Ovary (tissue), 3 donors: ENCODE measurements at regions not wholly inside any gene's neighbourhood (a gene's known extent, or its start where the extent isn't known, plus 50 kb on each side); places are given as distances from the start of the nearest gene placed in this dataset.

Source experiments
- POLR2A ChIP-seq: fragments of 450-650 bp; IDR thresholded peaks from one replicate; pipeline ENCODE4 v1.6.1; 2017; ENCODE audit warnings: antibody characterized with exemption, mild to moderate bottlenecking, moderate library complexity
- TF ChIP-seq, protein P1 (sequence below), 3 donors: fragments of 450-650 bp in 2 of 3; fragments of 200-600 bp in 1 of 3; IDR thresholded peaks; one replicate each; pipeline versions ENCODE4 v1.5.1 to v1.8.0; 2016 to 2022; ENCODE audit warnings: antibody characterized with exemption in 3 of 3, mild to moderate bottlenecking in 1 of 3
- donor health status: DM: no; HTN: no; CAD: no.

- TF ChIP-seq, protein P1, sequence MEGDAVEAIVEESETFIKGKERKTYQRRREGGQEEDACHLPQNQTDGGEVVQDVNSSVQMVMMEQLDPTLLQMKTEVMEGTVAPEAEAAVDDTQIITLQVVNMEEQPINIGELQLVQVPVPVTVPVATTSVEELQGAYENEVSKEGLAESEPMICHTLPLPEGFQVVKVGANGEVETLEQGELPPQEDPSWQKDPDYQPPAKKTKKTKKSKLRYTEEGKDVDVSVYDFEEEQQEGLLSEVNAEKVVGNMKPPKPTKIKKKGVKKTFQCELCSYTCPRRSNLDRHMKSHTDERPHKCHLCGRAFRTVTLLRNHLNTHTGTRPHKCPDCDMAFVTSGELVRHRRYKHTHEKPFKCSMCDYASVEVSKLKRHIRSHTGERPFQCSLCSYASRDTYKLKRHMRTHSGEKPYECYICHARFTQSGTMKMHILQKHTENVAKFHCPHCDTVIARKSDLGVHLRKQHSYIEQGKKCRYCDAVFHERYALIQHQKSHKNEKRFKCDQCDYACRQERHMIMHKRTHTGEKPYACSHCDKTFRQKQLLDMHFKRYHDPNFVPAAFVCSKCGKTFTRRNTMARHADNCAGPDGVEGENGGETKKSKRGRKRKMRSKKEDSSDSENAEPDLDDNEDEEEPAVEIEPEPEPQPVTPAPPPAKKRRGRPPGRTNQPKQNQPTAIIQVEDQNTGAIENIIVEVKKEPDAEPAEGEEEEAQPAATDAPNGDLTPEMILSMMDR (IDR thresholded peaks at IDR 0.05): no peak
- TF ChIP-seq POLR2A: no peak
These were observed 93.1 kb downstream of the ARL4C start for GRCh38 chr2:234403751-234404150.
